Panc1 (cell line): ENCODE measurements at regions not wholly inside any gene's neighbourhood (a gene's known extent, or its start where the extent isn't known, plus 50 kb on each side); places are given as distances from the start of the nearest gene placed in this dataset.

Experiments
- POLR2AphosphoS5 ChIP-seq: IDR thresholded peaks from 2 replicates; pipeline ENCODE4 v1.6.1; 2012; ENCODE audit warnings: mild to moderate bottlenecking, low read depth, low read length, moderate library complexity
- SIN3A ChIP-seq: IDR thresholded peaks from 2 replicates; pipeline ENCODE4 v1.6.1; 2012; ENCODE audit warnings: low read depth, mild to moderate bottlenecking, low read length, moderate library complexity, borderline replicate concordance; ENCODE audit not compliant: insufficient read depth
- TCF7L2 ChIP-seq: IDR thresholded peaks from 2 replicates; pipeline ENCODE4 v1.6.1; 2011; ENCODE audit warnings: mild to moderate bottlenecking, low read depth, low read length, inconsistent platforms
- TF ChIP-seq, protein P1 (sequence below), 2 experiments: IDR thresholded peaks; 2 replicates each; pipeline ENCODE4 v1.6.1; 2011 to 2012; ENCODE audit warnings: low read depth in 2 of 2, control low read depth in 1 of 2, low read length in 1 of 2, mild to moderate bottlenecking in 1 of 2, moderate library complexity in 1 of 2; ENCODE audit not compliant: insufficient read depth in 1 of 2
- TF ChIP-seq, protein P2 (sequence below): fragments of 450-650 bp; IDR thresholded peaks from 2 replicates; pipeline ENCODE4 v1.5.1; 2017; ENCODE audit warnings: mild to moderate bottlenecking

DNA sequence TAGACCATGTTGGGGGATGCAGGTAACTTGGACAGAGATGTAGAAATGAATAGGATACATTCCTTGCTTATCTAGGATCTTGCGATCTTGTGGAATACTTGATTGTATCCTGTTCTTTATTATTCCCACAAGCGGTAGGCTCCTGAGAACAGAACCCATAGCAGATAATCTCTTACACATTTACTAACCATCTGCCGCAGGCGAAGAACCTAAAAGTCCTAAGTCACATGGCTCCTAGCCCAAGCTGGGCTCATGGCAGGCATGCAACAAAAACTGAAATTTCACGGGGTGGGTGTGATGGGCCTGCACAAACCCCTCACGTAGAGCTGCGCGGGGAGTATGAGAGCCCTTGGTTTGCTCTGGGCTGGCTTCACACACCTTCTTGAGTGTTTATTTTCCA lies 177.4 kb upstream of the NECTIN1 start:
- TF ChIP-seq, protein P1, sequence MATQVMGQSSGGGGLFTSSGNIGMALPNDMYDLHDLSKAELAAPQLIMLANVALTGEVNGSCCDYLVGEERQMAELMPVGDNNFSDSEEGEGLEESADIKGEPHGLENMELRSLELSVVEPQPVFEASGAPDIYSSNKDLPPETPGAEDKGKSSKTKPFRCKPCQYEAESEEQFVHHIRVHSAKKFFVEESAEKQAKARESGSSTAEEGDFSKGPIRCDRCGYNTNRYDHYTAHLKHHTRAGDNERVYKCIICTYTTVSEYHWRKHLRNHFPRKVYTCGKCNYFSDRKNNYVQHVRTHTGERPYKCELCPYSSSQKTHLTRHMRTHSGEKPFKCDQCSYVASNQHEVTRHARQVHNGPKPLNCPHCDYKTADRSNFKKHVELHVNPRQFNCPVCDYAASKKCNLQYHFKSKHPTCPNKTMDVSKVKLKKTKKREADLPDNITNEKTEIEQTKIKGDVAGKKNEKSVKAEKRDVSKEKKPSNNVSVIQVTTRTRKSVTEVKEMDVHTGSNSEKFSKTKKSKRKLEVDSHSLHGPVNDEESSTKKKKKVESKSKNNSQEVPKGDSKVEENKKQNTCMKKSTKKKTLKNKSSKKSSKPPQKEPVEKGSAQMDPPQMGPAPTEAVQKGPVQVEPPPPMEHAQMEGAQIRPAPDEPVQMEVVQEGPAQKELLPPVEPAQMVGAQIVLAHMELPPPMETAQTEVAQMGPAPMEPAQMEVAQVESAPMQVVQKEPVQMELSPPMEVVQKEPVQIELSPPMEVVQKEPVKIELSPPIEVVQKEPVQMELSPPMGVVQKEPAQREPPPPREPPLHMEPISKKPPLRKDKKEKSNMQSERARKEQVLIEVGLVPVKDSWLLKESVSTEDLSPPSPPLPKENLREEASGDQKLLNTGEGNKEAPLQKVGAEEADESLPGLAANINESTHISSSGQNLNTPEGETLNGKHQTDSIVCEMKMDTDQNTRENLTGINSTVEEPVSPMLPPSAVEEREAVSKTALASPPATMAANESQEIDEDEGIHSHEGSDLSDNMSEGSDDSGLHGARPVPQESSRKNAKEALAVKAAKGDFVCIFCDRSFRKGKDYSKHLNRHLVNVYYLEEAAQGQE (IDR thresholded peaks at IDR 0.05; ENCODE audit: insufficient read depth in 1 of 2, low read depth in 2 of 2, low read length in 1 of 2) = no peak
- TF ChIP-seq, protein P2, sequence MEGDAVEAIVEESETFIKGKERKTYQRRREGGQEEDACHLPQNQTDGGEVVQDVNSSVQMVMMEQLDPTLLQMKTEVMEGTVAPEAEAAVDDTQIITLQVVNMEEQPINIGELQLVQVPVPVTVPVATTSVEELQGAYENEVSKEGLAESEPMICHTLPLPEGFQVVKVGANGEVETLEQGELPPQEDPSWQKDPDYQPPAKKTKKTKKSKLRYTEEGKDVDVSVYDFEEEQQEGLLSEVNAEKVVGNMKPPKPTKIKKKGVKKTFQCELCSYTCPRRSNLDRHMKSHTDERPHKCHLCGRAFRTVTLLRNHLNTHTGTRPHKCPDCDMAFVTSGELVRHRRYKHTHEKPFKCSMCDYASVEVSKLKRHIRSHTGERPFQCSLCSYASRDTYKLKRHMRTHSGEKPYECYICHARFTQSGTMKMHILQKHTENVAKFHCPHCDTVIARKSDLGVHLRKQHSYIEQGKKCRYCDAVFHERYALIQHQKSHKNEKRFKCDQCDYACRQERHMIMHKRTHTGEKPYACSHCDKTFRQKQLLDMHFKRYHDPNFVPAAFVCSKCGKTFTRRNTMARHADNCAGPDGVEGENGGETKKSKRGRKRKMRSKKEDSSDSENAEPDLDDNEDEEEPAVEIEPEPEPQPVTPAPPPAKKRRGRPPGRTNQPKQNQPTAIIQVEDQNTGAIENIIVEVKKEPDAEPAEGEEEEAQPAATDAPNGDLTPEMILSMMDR = no peak
- TF ChIP-seq POLR2AphosphoS5 (no peak), SIN3A (no peak), TCF7L2 (no peak)
